Erythroblast (primary cell): ENCODE measurements at regions not wholly inside any gene's neighbourhood (a gene's known extent, or its start where the extent isn't known, plus 50 kb on each side); places are given as distances from the start of the nearest gene placed in this dataset.

Source experiments
- GATA1 ChIP-seq: IDR thresholded peaks from 2 replicates; pipeline ENCODE4 v1.6.1; 2011; ENCODE audit warnings: low read depth, mild to moderate bottlenecking, control low read depth, low read length, moderate library complexity
- POLR2A ChIP-seq: IDR thresholded peaks from 2 replicates; pipeline ENCODE4 v1.6.1; 2011; ENCODE audit warnings: mild to moderate bottlenecking, low read length

DNA sequence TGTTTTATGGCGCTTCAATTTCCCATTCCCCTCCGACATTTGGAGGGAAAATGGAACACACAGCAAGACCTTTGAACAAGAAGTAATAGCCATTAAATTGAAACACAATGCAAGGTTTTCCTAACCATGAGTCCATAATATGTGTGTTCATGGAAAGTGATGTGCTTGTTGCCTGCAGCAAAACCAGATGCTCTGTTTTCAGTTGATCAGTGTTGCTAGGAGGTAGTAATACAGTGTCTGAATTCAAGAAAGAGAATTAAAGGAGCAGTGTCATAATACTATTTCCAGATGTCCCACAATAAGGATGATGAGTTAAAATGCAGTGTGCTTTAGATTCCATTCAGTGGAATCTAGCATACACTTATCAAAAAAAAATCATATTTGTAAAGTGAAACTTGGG is 637.4 kb upstream of the API5 start:
- no peak for TF ChIP-seq POLR2A
- TF ChIP-seq GATA1 = no peak
